ENCODE measurements at regions not wholly inside any gene's neighbourhood (a gene's known extent, or its start where the extent isn't known, plus 50 kb on each side); places are given as distances from the start of the nearest gene placed in this dataset.

GRCh38 chr13:33997574-33997973, 179.6 kb downstream of the RFC3 start:
- no peak for TF ChIP-seq CTCF (IDR thresholded peaks at IDR 0.05)
- no peak for TF ChIP-seq POLR2A (IDR thresholded peaks at IDR 0.05)

Measured in esophagus squamous epithelium (tissue), 4 donors.